ENCODE measurements at regions not wholly inside any gene's neighbourhood (a gene's known extent, or its start where the extent isn't known, plus 50 kb on each side); places are given as distances from the start of the nearest gene placed in this dataset.

DNA sequence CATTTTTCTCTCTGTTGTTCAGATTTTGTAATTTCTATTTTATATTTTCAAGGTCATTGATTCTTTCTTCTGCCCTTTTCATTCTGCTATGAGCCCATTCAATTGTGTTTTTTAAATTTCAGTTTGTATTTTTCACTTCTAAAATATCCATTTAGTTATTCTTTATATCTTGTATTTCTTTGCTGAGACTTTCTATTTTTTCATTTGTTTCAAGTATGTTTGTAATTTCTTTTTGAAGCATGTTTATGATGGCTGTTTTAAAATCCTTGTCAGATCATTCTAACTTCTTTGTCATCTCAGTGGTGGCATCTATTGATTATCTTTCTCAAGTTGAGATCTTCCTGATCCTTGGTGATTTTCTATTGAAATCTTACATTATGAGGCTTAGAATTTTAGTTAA lies 157.2 kb upstream of the USP9X start:
- no peak for TF ChIP-seq CTCF (IDR thresholded peaks at IDR 0.05; ENCODE audit: unreplicated experiment)
- Mint-ChIP-seq H3K27ac (ENCODE audit: unreplicated experiment) (no peak overlapping the region), H3K27me3 (ENCODE audit: unreplicated experiment) (peaks cover 1% of the 10 kb centered on the region), H3K4me3 (ENCODE audit: unreplicated experiment) (no peak overlapping the region), H3K36me3 (ENCODE audit: low read depth, unreplicated experiment) (no peaks in the 10 kb centered on the region), H3K4me1 (ENCODE audit: unreplicated experiment) (peaks cover under 1% of the 10 kb centered on the region), H3K9me3 (ENCODE audit: unreplicated experiment) (peaks cover 4% of the 10 kb centered on the region)
- DNase-seq (ENCODE audit: low spot score): no peak

DNA sequence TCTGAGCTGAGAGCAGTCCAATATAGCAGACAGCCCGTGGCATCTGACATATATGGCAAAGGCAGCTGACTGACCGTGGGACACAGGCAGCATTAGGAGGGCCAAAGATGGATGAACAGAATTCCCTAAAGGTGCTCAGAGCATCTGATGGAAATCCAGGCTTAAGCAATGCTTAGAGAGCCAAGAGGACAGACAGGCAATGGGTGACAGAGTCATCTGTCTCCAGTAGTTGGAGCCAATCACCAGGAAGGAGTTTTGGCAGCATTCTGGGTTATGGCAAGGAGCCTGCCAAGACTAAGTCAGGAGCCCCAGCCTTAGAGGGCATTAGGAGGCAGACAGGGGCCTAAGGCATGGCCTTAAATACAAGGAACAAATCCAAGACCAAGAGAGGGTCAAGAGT lies 153.3 kb upstream of the USP9X start:
- Mint-ChIP-seq H3K36me3 (ENCODE audit: low read depth, unreplicated experiment) (no peaks in the 10 kb centered on the region), H3K27ac (ENCODE audit: unreplicated experiment) (no peak overlapping the region), H3K4me3 (ENCODE audit: unreplicated experiment) (no peak overlapping the region)

DNA sequence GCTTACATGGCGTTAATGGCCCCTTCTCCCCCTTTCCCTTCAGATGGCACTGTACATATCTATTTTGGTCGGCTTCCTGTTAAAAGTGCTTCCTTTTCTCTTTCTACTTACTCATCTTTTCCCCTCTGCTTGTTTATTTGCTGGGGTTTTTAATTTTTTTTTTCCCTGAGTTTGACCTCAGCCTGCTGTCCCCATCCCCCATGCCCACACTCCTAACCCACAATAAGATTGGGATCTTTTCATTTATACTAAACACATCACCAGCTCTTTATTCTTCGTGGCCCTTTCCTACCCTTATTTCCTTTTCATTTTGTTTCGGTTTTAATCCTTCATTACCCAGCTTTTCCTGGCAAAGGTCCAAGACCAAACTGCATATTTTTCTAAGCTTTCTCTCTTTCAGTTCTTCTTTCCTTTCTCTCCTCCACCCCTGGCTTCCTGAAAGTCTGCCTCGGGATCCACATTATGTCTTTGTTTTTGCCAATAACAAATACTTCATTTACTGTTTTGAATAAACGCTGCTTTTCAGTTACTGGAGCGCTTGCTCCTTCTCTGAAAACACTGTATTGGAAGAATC lies 152.0 kb upstream of the USP9X start:
- H3K27me3 Mint-ChIP-seq (ENCODE audit: unreplicated experiment): peaks cover 1% of the 10 kb centered on the region
- H3K27ac Mint-ChIP-seq (ENCODE audit: unreplicated experiment): peak overlapping the region; percentile 32
- no peaks in the 10 kb centered on the region for H3K9me3 Mint-ChIP-seq (ENCODE audit: unreplicated experiment)

More for the DNA sequence above, 153.3 kb upstream of the USP9X start:
- Mint-ChIP-seq H3K9me3 (ENCODE audit: unreplicated experiment) (peaks cover 4% of the 10 kb centered on the region), H3K27me3 (ENCODE audit: unreplicated experiment) (peaks cover 1% of the 10 kb centered on the region), H3K4me1 (ENCODE audit: unreplicated experiment) (peaks cover 6% of the 10 kb centered on the region)
- no peak for TF ChIP-seq CTCF (IDR thresholded peaks at IDR 0.05; ENCODE audit: unreplicated experiment)
- no peak for DNase-seq (ENCODE audit: low spot score)

DNA sequence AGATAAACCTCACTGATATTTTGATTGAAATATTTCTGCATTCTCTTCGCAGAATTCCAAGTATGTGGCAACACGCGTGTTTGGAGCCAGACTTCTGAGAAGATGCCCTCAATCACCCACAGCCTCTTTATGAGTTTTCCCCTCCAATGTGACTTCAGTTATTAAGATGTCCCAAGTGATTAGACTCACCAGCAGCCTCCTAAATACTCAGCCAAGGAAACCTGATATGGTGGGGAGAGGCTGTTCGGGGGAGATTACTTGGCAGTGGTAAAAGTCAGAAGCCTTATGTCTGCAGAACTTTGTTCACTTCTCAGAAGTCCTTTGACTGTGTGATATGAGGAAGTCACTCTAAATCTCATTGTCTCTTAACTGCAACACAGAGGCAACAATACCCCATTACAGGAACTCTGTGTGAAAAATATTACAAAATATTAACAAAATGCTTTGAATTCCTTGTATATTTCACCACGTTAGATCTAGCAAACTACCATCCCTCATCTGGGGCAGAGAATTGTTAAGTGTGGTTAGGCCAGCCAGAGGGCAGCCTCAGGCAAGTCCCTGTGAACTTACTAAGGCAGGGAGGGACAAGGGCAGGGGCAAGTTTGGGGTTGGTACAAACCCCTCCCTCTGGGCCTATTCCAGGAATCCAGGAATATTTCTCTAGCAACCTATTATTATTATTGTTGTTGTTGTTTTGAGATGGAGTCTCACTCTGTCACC lies 151.4 kb upstream of the USP9X start:
- Mint-ChIP-seq H3K4me3 (ENCODE audit: unreplicated experiment) (no peak overlapping the region), H3K27ac (ENCODE audit: unreplicated experiment) (no peak overlapping the region), H3K4me1 (ENCODE audit: unreplicated experiment) (peaks cover 6% of the 10 kb centered on the region)

More for the DNA sequence above, 152.0 kb upstream of the USP9X start:
- DNase-seq (ENCODE audit: low spot score): no peak
- Mint-ChIP-seq H3K4me1 (ENCODE audit: unreplicated experiment) (peaks cover 6% of the 10 kb centered on the region), H3K36me3 (ENCODE audit: low read depth, unreplicated experiment) (no peaks in the 10 kb centered on the region), H3K4me3 (ENCODE audit: unreplicated experiment) (no peak overlapping the region)
- TF ChIP-seq CTCF (IDR thresholded peaks at IDR 0.05; ENCODE audit: unreplicated experiment): no peak

More for the DNA sequence above, 151.4 kb upstream of the USP9X start:
- Mint-ChIP-seq H3K9me3 (ENCODE audit: unreplicated experiment) (no peaks in the 10 kb centered on the region), H3K36me3 (ENCODE audit: low read depth, unreplicated experiment) (no peaks in the 10 kb centered on the region), H3K27me3 (ENCODE audit: unreplicated experiment) (no peaks in the 10 kb centered on the region)
- no peak for DNase-seq (ENCODE audit: low spot score)
- TF ChIP-seq CTCF (IDR thresholded peaks at IDR 0.05; ENCODE audit: unreplicated experiment): no peak
